HG03095 (cell line): ENCODE measurements at regions not wholly inside any gene's neighbourhood (a gene's known extent, or its start where the extent isn't known, plus 50 kb on each side); places are given as distances from the start of the nearest gene placed in this dataset.

Experiments used
- ATAC-seq: cut with Tn5 transposase; IDR thresholded peaks from one replicate; pipeline ENCODE4 v1.9.1; 2021; ENCODE audit warnings: moderate library complexity; ENCODE audit not compliant: unreplicated experiment

DNA sequence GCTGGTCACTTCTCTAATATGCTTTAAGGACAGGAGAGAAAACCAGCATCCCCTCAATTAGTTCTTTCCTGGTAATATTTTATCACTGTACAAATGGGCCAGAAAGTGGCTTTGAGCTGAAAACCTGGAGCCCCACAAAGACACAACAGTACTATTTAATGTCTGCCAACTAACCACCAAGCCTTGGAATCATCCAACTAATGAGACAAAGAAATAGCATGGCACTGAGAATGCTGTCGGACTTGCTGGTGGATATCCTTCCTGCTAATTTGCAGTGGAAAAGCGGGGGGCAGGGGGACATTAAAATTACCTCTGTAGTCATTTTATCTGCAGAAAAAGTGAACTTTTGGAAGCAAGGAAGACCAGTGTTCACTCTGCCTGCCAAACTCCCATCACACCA is 288.5 kb downstream of the KBTBD8 start:
- no peak for ATAC-seq

GRCh38 chr3:67288466-67289106 is 290.5 kb downstream of the KBTBD8 start:
- ATAC-seq: no peak

DNA sequence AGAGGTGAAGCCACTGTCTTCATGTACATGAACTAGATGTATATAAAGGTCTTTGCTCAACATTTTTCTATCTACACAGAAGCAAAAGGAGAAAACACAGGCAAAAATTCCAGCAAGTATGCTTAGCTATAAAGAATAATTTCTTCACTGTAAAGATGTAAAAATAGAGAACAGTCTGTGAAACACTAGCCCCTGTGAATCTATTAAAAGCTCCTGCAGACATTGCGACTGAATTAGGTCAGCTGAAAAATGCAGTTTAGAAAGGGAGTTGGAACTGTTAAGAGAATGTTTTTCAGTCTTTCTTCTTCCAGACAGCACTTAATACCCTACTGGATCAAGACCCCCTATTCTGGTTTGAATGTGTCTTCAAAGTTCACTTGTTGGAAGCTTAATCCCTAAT is 291.5 kb downstream of the KBTBD8 start:
- ATAC-seq: no peak

- ATAC-seq: peak; percentile 64
Measured at GRCh38 chr3:67290438-67290837, 292.3 kb downstream of the KBTBD8 start.

- ATAC-seq: no peak
Measured at GRCh38 chr3:67291287-67292252, 293.5 kb downstream of the KBTBD8 start.

GRCh38 chr3:67292356-67293121 is 294.4 kb downstream of the KBTBD8 start:
- no peak for ATAC-seq

GRCh38 chr3:67294341-67294740 is 296.2 kb downstream of the KBTBD8 start:
- ATAC-seq: no peak

- no peak for ATAC-seq
Measured at GRCh38 chr3:67296039-67296892, 298.2 kb downstream of the KBTBD8 start.

DNA sequence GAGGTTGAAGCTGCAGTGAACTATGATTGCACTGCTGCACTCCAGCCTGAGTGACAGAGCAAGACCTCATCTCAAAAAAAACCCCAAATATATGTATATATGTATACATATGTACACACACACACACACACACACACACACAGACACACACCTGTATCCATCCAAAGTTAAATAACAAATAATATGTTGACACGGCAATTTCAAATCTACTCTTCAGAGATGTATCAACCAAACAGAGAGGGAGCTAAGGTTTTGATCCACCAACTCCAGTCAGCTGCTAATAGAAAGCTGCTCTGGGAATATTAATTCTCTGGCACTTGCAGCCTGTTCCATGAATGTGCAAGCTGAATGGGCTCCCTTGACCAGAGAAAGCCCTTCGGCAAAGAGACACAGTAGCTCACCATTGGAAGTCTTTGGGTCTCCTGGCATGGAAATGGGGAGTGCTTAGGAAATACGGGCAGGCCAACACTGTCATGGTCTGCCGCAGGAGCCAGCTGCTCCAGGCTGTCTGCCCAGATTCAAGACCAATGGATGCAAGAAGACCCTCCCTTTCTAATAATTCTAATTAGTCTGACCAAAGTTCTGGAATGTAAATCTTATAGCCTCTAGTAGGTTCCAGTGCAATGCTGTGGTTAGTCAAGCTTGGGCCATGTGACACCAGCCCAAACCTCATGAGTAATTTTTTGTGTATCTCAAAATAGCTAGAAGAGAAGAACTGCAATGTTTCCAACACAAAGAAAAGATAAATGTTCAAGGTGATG is 299.8 kb downstream of the KBTBD8 start:
- ATAC-seq: no peak

DNA sequence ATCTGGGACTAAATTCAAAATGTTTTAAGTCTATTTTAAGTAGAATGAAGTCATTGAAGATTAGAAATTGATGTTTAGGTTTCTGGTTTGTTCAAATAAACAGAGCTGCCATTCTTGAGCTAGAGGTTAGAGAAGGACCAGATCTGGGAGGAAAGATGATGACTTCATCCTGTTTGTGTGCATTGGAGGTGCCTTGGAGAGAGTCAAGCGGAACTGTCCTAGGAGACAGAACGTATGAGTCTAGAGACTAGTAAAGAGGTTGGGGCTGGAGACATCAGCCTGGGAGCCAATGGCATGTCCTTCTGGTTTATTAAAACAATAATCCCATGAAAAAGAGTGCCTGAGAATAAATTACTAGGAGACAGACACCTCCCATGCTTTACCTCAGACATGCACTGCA is 303.4 kb downstream of the KBTBD8 start:
- no peak for ATAC-seq

- ATAC-seq: no peak
Measured at GRCh38 chr3:67302489-67302888, 304.4 kb downstream of the KBTBD8 start.

DNA sequence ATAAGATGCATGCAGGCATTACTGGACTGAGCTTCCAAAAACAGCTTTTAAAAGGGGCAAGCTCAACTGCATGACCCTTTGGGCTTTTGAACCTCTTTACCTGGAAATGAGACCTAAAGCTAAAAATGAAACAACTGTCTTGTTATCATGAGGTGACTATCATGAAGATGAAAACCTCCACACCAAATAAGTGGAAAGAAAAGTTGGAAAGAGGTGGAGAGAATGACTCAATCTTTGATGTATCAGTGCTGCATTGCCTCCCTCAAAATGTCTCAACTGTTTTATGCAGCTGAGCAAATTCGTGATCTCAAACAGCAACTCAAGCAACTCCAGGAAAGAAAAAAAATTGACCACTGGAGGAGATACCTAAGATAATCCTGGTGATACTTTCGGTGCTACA is 307.1 kb downstream of the KBTBD8 start:
- ATAC-seq: no peak

GRCh38 chr3:67305922-67306321 is 307.8 kb downstream of the KBTBD8 start:
- ATAC-seq: no peak

DNA sequence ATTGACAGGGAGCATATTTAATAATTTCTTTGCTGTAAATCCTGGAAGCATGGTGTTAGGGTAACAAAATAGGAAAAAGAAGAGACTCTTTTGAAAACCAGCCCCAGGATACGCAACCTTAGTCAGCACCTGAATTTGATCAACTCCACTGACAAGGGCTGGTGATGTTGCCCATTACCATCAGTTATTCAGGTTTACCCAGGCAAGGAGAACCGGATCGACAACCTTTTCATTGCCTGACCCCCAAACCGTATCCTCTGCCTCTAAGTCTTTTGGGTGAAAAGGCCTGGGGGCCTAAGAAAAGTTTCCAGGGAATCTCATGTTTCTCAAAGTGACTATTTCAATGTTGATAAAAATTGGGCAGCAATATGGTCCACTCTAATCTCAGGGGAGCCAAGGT is 313.3 kb downstream of the KBTBD8 start:
- ATAC-seq: no peak

- ATAC-seq: no peak
Measured at GRCh38 chr3:67312155-67312554, 314.0 kb downstream of the KBTBD8 start.

DNA sequence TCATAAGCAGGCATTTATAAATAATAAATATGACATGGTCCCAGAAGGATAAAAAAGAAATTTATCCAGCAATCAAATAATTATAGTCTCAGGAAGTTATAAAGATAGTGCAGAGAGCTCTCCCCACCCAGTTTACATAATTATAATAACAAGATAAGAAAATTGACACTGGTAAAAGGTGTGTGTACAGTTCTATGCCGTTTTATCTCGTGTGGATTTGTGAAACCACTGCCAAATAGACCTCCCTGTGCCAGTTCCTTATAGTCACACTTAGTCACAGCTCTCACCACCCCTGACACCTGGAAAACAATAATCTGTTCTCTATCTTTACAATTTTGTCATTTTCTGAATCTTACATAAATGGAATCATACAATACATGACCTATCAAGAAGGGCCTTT is 320.1 kb downstream of the KBTBD8 start:
- ATAC-seq: no peak

GRCh38 chr3:67324554-67324953 is 326.4 kb downstream of the KBTBD8 start:
- no peak for ATAC-seq
